ENCODE measurements at regions not wholly inside any gene's neighbourhood (a gene's known extent, or its start where the extent isn't known, plus 50 kb on each side); places are given as distances from the start of the nearest gene placed in this dataset.

DNA sequence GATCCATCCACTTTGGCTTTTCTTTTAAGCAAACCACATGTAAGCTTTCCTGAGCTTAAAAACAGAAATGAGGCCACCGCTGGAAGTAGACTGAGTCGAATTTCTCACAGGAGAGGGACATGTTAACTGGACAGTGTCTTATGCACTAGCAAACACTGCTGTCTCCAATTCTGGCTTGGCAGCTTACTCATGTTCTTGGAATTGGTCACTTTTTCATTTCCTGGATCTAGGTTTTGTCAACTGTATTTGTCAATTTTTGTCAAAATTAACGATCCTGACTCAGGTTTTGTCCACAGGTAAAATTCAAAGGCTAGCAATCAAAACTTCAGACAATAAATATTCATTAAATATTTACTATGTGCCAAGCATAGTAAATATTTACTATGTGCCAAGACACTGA is 601.5 kb downstream of the RNF144B start (continued):
- TF ChIP-seq ZBTB40 (IDR thresholded peaks at IDR 0.05; ENCODE audit: borderline replicate concordance): no peak

GRCh38 chr6:18990059-18990978 is 603.2 kb downstream of the RNF144B start:
- RAD21 ChIA-PET (ENCODE audit: unreplicated experiment): no interaction called here
- Histone ChIP-seq H3K36me3 (ENCODE audit: control insufficient read depth in 2 of 2, insufficient read depth in 2 of 2, low read length in 1 of 2) (no peaks in the 10 kb centered on the region), H3K4me1 (ENCODE audit: control insufficient read depth, insufficient read depth, low read length) (no peaks in the 10 kb centered on the region), H3K27me3 (replicated peaks in 1 of 2; ENCODE audit: control insufficient read depth in 2 of 2, insufficient read depth in 2 of 2, low read length in 1 of 2) (no peaks in the 10 kb centered on the region; a peak in 2 of 4 replicates), H4K20me1 (ENCODE audit: control insufficient read depth, insufficient read depth) (no peaks in the 10 kb centered on the region), H3K9ac (ENCODE audit: control insufficient read depth, insufficient read depth, low read length) (no peak overlapping the region), H3K4me2 (ENCODE audit: control insufficient read depth, insufficient read depth) (no peak overlapping the region), H3K4me3 (no peak overlapping the region), H2AFZ (ENCODE audit: control insufficient read depth, low read depth, low read length) (no peak overlapping the region), H3K79me2 (ENCODE audit: control insufficient read depth, insufficient read depth, low read length) (no peaks in the 10 kb centered on the region), H3K9me3 (replicated peaks; ENCODE audit: control insufficient read depth, insufficient read depth, low read length) (no peaks in the 10 kb centered on the region), H3K27ac (ENCODE audit: control insufficient read depth, insufficient read depth) (no peak overlapping the region)
- ATAC-seq: peak; percentile 87
- SMC1A ChIA-PET (ENCODE audit: uncharacterized antibody, unreplicated experiment): interaction anchor here (0.8 to 1.3 kb wide), 3 partner anchors 18 to 198 kb away, joined by 3 read pairs; no protein-coding TSS in a partner anchor
- in situ Hi-C loops (cut with MboI): loop anchor here (10.0 kb wide), 1 partner anchor 1064 kb away; no protein-coding TSS in a partner anchor
- CTCF ChIA-PET: interaction anchor here (0.7 to 2.9 kb wide), 7 partner anchors 9 to 862 kb away, joined by 3 to 8 read pairs (median 3); no protein-coding TSS in a partner anchor
- intact Hi-C loops (cut with micrococcal nuclease; ENCODE audit: unreplicated experiment): loop anchor here (10.0 kb wide), 1 partner anchor 864 kb away; no protein-coding TSS in a partner anchor
- 19% methylated on average over 24 of the region's 24 CpGs for WGBS (ENCODE audit: insufficient coverage, insufficient replicate concordance, low lambda C conversion rate, missing lambda C conversion rate)
- FAIRE-seq: no peak
- BruUV-seq (replicated peaks): no TSS peak
- no peak for DNase-seq (ENCODE audit: low read depth, low spot score)
- POLR2A ChIA-PET: interaction anchor here (0.5 kb wide), 1 partner anchor 106 kb away, joined by 3 read pairs; no protein-coding TSS in a partner anchor
- TF ChIP-seq, protein P1, sequence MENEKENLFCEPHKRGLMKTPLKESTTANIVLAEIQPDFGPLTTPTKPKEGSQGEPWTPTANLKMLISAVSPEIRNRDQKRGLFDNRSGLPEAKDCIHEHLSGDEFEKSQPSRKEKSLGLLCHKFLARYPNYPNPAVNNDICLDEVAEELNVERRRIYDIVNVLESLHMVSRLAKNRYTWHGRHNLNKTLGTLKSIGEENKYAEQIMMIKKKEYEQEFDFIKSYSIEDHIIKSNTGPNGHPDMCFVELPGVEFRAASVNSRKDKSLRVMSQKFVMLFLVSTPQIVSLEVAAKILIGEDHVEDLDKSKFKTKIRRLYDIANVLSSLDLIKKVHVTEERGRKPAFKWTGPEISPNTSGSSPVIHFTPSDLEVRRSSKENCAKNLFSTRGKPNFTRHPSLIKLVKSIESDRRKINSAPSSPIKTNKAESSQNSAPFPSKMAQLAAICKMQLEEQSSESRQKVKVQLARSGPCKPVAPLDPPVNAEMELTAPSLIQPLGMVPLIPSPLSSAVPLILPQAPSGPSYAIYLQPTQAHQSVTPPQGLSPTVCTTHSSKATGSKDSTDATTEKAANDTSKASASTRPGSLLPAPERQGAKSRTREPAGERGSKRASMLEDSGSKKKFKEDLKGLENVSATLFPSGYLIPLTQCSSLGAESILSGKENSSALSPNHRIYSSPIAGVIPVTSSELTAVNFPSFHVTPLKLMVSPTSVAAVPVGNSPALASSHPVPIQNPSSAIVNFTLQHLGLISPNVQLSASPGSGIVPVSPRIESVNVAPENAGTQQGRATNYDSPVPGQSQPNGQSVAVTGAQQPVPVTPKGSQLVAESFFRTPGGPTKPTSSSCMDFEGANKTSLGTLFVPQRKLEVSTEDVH (IDR thresholded peaks at IDR 0.05; ENCODE audit: low read depth, partially characterized antibody): no peak
- TF ChIP-seq SMAD5 (IDR thresholded peaks at IDR 0.05; ENCODE audit: low read depth): no peak
- TF ChIP-seq, protein P2, sequence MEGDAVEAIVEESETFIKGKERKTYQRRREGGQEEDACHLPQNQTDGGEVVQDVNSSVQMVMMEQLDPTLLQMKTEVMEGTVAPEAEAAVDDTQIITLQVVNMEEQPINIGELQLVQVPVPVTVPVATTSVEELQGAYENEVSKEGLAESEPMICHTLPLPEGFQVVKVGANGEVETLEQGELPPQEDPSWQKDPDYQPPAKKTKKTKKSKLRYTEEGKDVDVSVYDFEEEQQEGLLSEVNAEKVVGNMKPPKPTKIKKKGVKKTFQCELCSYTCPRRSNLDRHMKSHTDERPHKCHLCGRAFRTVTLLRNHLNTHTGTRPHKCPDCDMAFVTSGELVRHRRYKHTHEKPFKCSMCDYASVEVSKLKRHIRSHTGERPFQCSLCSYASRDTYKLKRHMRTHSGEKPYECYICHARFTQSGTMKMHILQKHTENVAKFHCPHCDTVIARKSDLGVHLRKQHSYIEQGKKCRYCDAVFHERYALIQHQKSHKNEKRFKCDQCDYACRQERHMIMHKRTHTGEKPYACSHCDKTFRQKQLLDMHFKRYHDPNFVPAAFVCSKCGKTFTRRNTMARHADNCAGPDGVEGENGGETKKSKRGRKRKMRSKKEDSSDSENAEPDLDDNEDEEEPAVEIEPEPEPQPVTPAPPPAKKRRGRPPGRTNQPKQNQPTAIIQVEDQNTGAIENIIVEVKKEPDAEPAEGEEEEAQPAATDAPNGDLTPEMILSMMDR (IDR thresholded peaks at IDR 0.05 in 2 of 3, conservative IDR thresholded peaks at IDR 0.05 in 1 of 3; ENCODE audit: control insufficient read depth in 2 of 3, extremely low read depth in 1 of 3, insufficient read depth in 1 of 3, low read depth in 3 of 3, low read length in 3 of 3): peak; percentile 56 to 71 (median 61)
- 0 out of 2 replicates have a peak, but pooled peaks have one; percentile 26 for TF ChIP-seq RAD21 (IDR thresholded peaks at IDR 0.05; ENCODE audit: insufficient read depth, low read depth, low read length)
- no peak for TF ChIP-seq KDM1A (IDR thresholded peaks at IDR 0.05; ENCODE audit: borderline replicate concordance)

All from GM12878 (cell line).